ENCODE measurements at regions not wholly inside any gene's neighbourhood (a gene's known extent, or its start where the extent isn't known, plus 50 kb on each side); places are given as distances from the start of the nearest gene placed in this dataset.

DNA sequence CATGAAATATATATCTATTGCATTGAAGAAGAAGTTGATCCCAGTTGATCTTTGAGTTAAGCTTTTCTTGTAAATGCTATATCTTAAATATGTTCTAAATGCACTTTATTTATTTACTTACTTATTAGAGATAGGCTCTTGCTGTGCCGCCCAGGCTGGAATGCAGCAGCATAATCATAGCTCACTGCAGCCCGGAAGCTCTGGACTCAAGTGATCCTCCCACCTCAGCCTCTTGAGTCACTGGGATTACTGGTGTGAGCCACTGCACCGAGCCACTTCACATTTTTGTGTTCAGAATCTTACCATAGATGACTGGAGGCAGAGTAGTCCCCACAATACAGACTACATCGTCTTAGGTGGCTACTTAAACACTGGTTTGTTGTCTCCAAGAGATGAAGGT lies 324.3 kb upstream of the SLIT2 start:
- no peak overlapping the region for H3K27ac ChIP-seq
- H3K4me1 ChIP-seq = no peaks in the 10 kb centered on the region
- no peaks in the 10 kb centered on the region for H3K9me3 ChIP-seq
- TF ChIP-seq, protein P1, sequence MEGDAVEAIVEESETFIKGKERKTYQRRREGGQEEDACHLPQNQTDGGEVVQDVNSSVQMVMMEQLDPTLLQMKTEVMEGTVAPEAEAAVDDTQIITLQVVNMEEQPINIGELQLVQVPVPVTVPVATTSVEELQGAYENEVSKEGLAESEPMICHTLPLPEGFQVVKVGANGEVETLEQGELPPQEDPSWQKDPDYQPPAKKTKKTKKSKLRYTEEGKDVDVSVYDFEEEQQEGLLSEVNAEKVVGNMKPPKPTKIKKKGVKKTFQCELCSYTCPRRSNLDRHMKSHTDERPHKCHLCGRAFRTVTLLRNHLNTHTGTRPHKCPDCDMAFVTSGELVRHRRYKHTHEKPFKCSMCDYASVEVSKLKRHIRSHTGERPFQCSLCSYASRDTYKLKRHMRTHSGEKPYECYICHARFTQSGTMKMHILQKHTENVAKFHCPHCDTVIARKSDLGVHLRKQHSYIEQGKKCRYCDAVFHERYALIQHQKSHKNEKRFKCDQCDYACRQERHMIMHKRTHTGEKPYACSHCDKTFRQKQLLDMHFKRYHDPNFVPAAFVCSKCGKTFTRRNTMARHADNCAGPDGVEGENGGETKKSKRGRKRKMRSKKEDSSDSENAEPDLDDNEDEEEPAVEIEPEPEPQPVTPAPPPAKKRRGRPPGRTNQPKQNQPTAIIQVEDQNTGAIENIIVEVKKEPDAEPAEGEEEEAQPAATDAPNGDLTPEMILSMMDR (IDR thresholded peaks at IDR 0.05) = no peak
- H3K4me3 ChIP-seq = no peak overlapping the region
- 64 to 71% methylated on average over 4 of the region's 4 CpGs for WGBS, 2 donors
- ATAC-seq = no peak
- no peaks in the 10 kb centered on the region for H3K36me3 ChIP-seq
- no peak for DNase-seq
- H3K27me3 ChIP-seq = no peaks in the 10 kb centered on the region
- no peak for FAIRE-seq
- intact Hi-C loops (cut with DNase I) = no loop called here

DNA sequence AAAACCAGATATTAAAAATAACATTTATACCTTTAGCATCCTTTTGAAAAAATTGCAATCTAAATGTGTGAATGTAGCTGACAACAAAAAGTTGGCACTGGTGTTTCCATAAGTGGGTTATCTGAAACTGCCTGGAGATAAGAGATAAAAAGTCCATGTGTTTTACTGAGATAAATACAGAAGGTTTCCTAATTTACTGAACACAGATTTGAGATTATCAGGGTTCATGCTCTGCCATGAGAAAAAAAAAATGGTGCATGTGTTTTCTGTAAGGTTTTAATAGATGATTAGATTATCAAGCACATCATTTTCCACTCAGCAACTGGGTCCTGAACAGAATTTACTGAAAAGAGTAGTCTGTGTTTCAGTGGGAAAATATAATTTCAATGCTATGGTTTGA lies 326.2 kb upstream of the SLIT2 start:
- DNase-seq (no peak), ATAC-seq (no peak), FAIRE-seq (no peak)
- intact Hi-C loops (cut with DNase I) = no loop called here
- Histone ChIP-seq H3K4me3 (no peak overlapping the region), H3K27me3 (no peaks in the 10 kb centered on the region), H3K36me3 (no peaks in the 10 kb centered on the region), H3K9me3 (no peaks in the 10 kb centered on the region), H3K4me1 (no peaks in the 10 kb centered on the region), H3K27ac (no peak overlapping the region)
- TF ChIP-seq, protein P1 (IDR thresholded peaks at IDR 0.05) = no peak

DNA sequence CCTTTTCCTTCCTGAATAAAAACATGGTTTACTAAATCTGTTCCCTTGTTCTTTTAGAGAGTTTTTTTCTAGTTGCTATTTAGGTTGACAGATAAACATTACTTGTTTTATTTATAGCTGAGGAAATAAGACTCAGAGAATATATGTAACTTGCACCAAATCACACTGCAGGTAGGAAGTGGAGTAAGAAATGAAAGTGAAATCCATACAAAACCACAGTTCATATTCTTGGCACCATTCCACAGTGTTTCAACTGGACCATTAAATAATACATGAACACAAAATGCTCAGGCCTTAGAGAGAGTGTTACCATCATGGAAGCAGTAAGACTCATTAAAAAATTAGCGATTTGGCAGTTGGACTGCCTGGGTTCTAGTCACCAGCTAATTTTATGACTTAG lies 326.9 kb upstream of the SLIT2 start:
- 66 to 78% methylated on average over 1 of the region's 1 CpG for WGBS, 2 donors
- Histone ChIP-seq H3K4me1 (no peaks in the 10 kb centered on the region), H3K27ac (no peak overlapping the region), H3K4me3 (no peak overlapping the region), H3K36me3 (no peaks in the 10 kb centered on the region), H3K27me3 (no peaks in the 10 kb centered on the region), H3K9me3 (no peaks in the 10 kb centered on the region)
- intact Hi-C loops (cut with DNase I) = no loop called here
- TF ChIP-seq, protein P1 (IDR thresholded peaks at IDR 0.05) = no peak
- ATAC-seq = no peak
- no peak for FAIRE-seq
- no peak for DNase-seq

DNA sequence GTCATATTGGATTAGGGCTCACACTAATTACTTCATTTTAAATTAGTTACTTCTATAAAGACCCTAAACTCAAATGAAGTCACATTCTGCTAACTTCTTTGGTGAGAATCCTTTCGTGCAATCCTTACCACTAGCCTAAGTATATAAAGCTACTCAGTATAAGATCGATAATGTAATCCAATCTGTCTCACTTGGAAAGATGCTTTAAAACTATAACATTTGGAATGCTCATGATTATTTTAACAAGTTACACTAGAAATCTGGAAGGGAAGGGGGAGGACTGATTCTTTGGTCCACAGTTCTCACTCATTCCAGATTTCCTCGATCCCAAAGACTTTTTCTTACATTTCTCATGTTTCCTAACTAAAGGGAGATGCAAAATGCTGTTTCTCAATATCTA lies 336.4 kb upstream of the SLIT2 start:
- ATAC-seq = no peak

DNA sequence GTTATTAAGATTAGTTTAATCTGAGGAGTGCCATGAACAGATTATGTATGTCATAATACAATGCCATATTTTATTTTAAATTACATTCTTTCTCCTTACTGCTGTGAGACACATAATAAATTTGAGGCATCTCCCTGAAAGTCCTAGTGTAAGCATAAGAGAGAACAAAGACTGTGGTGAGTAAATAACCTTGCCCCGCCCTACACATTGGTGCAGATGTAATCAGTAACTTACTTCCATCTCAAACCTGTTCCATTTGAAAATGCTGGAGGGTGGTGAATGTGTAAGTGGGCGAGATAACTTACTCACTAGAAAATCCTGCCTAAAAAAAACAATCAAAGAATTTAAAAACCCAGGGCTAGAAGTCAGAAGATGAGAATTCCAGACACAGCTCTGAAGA lies 338.1 kb upstream of the SLIT2 start:
- Histone ChIP-seq H3K4me3 (no peak overlapping the region), H3K4me1 (no peaks in the 10 kb centered on the region), H3K27ac (no peak overlapping the region), H3K9me3 (no peaks in the 10 kb centered on the region), H3K36me3 (no peaks in the 10 kb centered on the region), H3K27me3 (no peaks in the 10 kb centered on the region)
- ATAC-seq (no peak), DNase-seq (no peak), FAIRE-seq (no peak)
- TF ChIP-seq, protein P1 (IDR thresholded peaks at IDR 0.05) = no peak
- intact Hi-C loops (cut with DNase I) = no loop called here
- WGBS, 2 donors = 40 to 54% methylated on average over 2 of the region's 2 CpGs

More for the DNA sequence above, 336.4 kb upstream of the SLIT2 start:
- Histone ChIP-seq H3K9me3 (no peaks in the 10 kb centered on the region), H3K4me1 (no peaks in the 10 kb centered on the region), H3K36me3 (no peaks in the 10 kb centered on the region), H3K27ac (no peak overlapping the region), H3K4me3 (no peak overlapping the region), H3K27me3 (no peaks in the 10 kb centered on the region)
- TF ChIP-seq, protein P1 (IDR thresholded peaks at IDR 0.05) = no peak
- WGBS, 2 donors = 61 to 75% methylated on average over 3 of the region's 3 CpGs
- no peak for DNase-seq
- no peak for FAIRE-seq
- intact Hi-C loops (cut with DNase I) = no loop called here
